ENCODE measurements at regions not wholly inside any gene's neighbourhood (a gene's known extent, or its start where the extent isn't known, plus 50 kb on each side); places are given as distances from the start of the nearest gene placed in this dataset.
"Not testable (repeated sequence)": the region's sequence is repeated elsewhere in the genome, so short reads cannot be mapped to it uniquely, and the experiment has no call there.

GRCh38 chr4:127478271-127478670 lies 154.5 kb upstream of the INTU start:
- not testable (repeated sequence) for TF ChIP-seq CTCF (IDR thresholded peaks at IDR 0.05); ZFX (IDR thresholded peaks at IDR 0.05; ENCODE audit: borderline replicate concordance)

Measured in 22Rv1 (cell line).